Activated CD4-positive, alpha-beta T cell treated with anti-CD3 and anti-CD28 coated beads, Interleukin-2, amount 50 U/mL, for 16 hours (primary cell): ENCODE measurements at regions not wholly inside any gene's neighbourhood (a gene's known extent, or its start where the extent isn't known, plus 50 kb on each side); places are given as distances from the start of the nearest gene placed in this dataset.

ENCODE experiments used
- DNase-seq: peaks from one replicate; pipeline ENCODE4 v3.0.0-alpha.2; 2020

GRCh38 chr16:72308396-72308795 lies 136.4 kb upstream of the PMFBP1 start:
- DNase-seq: no peak

- DNase-seq: no peak
These were observed 130.4 kb upstream of the PMFBP1 start for GRCh38 chr16:72302332-72302731.

- DNase-seq: no peak
These were observed 129.7 kb upstream of the PMFBP1 start for GRCh38 chr16:72301523-72302236.

- DNase-seq: no peak
These were observed 128.9 kb upstream of the PMFBP1 start for GRCh38 chr16:72300892-72301291.

- no peak for DNase-seq
These were observed 127.8 kb upstream of the PMFBP1 start for GRCh38 chr16:72299684-72300243.

GRCh38 chr16:72298961-72299360 lies 127.0 kb upstream of the PMFBP1 start:
- no peak for DNase-seq

GRCh38 chr16:72295914-72296313 lies 124.0 kb upstream of the PMFBP1 start:
- no peak for DNase-seq

GRCh38 chr16:72291531-72291981 lies 119.6 kb upstream of the PMFBP1 start:
- no peak for DNase-seq

GRCh38 chr16:72291121-72291520 lies 119.2 kb upstream of the PMFBP1 start:
- no peak for DNase-seq

GRCh38 chr16:72287649-72288048 lies 115.7 kb upstream of the PMFBP1 start:
- DNase-seq: no peak

- no peak for DNase-seq
These were observed 115.1 kb upstream of the PMFBP1 start for GRCh38 chr16:72286936-72287620.

- no peak for DNase-seq
These were observed 113.8 kb upstream of the PMFBP1 start for GRCh38 chr16:72285728-72286127.

GRCh38 chr16:72285324-72285723 lies 113.4 kb upstream of the PMFBP1 start:
- DNase-seq: no peak

- DNase-seq: no peak
These were observed 112.3 kb upstream of the PMFBP1 start for GRCh38 chr16:72284042-72284789.

- DNase-seq: no peak
These were observed 110.4 kb upstream of the PMFBP1 start for GRCh38 chr16:72282362-72282761.

- DNase-seq: no peak
These were observed 106.3 kb upstream of the PMFBP1 start for GRCh38 chr16:72278301-72278700.

- DNase-seq: no peak
These were observed 105.8 kb upstream of the PMFBP1 start for GRCh38 chr16:72277749-72278148.

GRCh38 chr16:72271699-72272240 lies 99.8 kb upstream of the PMFBP1 start:
- DNase-seq: no peak

- DNase-seq: no peak
These were observed 98.6 kb upstream of the PMFBP1 start for GRCh38 chr16:72270531-72270930.

- DNase-seq: no peak
These were observed 94.9 kb upstream of the PMFBP1 start for GRCh38 chr16:72266836-72267235.

GRCh38 chr16:72264771-72265170 lies 92.8 kb upstream of the PMFBP1 start:
- DNase-seq: no peak

- DNase-seq: no peak
These were observed 90.8 kb upstream of the PMFBP1 start for GRCh38 chr16:72262711-72263110.

- no peak for DNase-seq
These were observed 89.2 kb upstream of the PMFBP1 start for GRCh38 chr16:72261127-72261526.
